Kidney epithelial cell (primary cell): ENCODE measurements at regions not wholly inside any gene's neighbourhood (a gene's known extent, or its start where the extent isn't known, plus 50 kb on each side); places are given as distances from the start of the nearest gene placed in this dataset.
A peak's percentile ranks its signal among the peaks of the same experiment; 100 is the strongest.

Source experiments
- DNase-seq: peaks from one replicate; pipeline ENCODE4 v3.0.0-alpha.2; 2010; ENCODE audit warnings: low read depth
- H3K27me3 ChIP-seq: 2 replicates; pipeline ENCODE4 v1.6.0; 2011; ENCODE audit warnings: low read length; ENCODE audit not compliant: control insufficient read depth, insufficient read depth
- H3K36me3 ChIP-seq: 2 replicates; pipeline ENCODE4 v1.5.1; 2011; ENCODE audit warnings: low read length; ENCODE audit not compliant: control insufficient read depth, insufficient read depth
- H3K4me3 ChIP-seq: 2 replicates; pipeline ENCODE4 v1.5.1; 2011; ENCODE audit warnings: low read depth, mild to moderate bottlenecking, control low read depth, low read length
- TF ChIP-seq, protein P1 (sequence below): IDR thresholded peaks from 2 replicates; pipeline ENCODE4 v1.5.1; 2011; ENCODE audit warnings: mild to moderate bottlenecking, moderate library complexity, low read length, control low read depth, inconsistent platforms; ENCODE audit not compliant: insufficient read depth, poor library complexity, severe bottlenecking

DNA sequence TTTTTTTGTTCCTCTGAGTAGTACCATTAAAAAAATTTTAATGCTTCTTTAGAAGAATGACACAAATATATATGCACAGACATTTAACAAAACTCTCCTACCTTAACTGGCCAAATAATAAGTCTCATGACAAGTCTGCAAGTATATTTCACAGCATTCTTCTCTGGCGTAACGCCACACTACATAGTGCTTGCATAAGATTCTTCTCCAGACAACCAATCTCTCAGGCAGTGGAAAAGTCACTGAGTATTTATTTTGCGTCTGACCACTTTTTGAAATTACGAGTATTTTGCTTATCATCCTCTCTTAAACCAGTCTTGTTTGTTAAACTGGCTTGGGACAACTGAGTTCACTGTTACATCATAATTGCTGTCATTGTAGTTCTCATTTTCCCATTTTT is 749.2 kb downstream of the ADCYAP1 start:
- TF ChIP-seq, protein P1, sequence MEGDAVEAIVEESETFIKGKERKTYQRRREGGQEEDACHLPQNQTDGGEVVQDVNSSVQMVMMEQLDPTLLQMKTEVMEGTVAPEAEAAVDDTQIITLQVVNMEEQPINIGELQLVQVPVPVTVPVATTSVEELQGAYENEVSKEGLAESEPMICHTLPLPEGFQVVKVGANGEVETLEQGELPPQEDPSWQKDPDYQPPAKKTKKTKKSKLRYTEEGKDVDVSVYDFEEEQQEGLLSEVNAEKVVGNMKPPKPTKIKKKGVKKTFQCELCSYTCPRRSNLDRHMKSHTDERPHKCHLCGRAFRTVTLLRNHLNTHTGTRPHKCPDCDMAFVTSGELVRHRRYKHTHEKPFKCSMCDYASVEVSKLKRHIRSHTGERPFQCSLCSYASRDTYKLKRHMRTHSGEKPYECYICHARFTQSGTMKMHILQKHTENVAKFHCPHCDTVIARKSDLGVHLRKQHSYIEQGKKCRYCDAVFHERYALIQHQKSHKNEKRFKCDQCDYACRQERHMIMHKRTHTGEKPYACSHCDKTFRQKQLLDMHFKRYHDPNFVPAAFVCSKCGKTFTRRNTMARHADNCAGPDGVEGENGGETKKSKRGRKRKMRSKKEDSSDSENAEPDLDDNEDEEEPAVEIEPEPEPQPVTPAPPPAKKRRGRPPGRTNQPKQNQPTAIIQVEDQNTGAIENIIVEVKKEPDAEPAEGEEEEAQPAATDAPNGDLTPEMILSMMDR, result no peak
- H3K36me3 ChIP-seq, result no peaks in the 10 kb centered on the region
- DNase-seq, result no peak
- H3K4me3 ChIP-seq, result no peak overlapping the region
- H3K27me3 ChIP-seq, result no peaks in the 10 kb centered on the region

DNA sequence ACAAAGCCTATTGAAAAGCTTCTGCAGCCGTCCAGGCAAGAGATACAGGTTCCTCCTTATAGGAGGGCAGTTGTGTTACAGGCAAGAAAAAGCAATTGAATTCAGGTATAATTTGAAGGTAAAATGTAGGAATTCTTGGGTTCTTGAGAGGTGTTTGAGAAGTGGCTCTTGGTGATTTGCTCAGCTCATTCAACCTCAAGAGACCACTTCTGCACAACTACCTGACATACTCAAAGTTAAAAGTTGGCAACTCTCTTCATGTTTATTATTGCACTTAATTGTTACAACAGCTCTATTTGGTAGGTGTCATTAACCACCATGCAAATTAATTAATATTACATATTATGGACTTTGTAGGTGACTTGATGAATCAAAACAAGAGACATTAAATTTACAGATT is 753.2 kb downstream of the ADCYAP1 start:
- DNase-seq, result no peak
- TF ChIP-seq, protein P1, result no peak
- H3K27me3 ChIP-seq, result no peaks in the 10 kb centered on the region

DNA sequence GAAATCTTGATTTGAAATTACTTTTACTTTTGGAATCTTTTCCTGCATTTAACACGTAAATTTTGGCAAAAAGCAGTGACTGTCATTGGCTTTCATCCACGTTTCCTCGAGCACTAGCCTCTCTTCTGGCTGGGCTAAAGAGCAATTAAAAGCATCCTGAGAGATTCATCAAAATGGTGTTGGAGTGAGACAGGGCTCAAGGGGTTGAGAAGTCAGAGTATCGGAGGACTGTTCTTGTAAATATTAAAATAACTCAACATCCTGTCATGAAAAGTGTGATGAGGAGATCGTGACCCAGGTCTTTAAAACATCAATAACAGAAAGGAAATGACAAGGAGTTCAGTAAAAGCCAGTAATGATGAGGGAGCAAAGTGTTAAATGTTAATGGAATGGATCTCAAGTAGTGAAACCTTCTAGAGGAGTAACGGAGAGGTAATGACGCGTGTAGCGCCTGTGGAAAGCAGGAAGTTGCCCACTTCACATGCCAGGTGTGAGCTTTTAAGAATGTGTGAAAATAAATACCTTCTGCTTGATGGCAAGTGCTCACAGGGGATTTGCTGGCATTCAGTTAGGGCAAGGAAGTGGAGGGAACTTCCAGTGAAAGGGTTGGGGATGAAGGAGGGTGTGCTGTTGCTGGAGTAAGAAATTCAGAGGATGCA is 754.4 kb downstream of the ADCYAP1 start:
- TF ChIP-seq, protein P1, result no peak
- H3K27me3 ChIP-seq, result no peaks in the 10 kb centered on the region
- no peak overlapping the region for H3K4me3 ChIP-seq
- no peaks in the 10 kb centered on the region for H3K36me3 ChIP-seq
- DNase-seq, result peak; percentile 21

More for the DNA sequence above, 753.2 kb downstream of the ADCYAP1 start:
- Histone ChIP-seq H3K36me3 (no peaks in the 10 kb centered on the region), H3K4me3 (no peak overlapping the region)

DNA sequence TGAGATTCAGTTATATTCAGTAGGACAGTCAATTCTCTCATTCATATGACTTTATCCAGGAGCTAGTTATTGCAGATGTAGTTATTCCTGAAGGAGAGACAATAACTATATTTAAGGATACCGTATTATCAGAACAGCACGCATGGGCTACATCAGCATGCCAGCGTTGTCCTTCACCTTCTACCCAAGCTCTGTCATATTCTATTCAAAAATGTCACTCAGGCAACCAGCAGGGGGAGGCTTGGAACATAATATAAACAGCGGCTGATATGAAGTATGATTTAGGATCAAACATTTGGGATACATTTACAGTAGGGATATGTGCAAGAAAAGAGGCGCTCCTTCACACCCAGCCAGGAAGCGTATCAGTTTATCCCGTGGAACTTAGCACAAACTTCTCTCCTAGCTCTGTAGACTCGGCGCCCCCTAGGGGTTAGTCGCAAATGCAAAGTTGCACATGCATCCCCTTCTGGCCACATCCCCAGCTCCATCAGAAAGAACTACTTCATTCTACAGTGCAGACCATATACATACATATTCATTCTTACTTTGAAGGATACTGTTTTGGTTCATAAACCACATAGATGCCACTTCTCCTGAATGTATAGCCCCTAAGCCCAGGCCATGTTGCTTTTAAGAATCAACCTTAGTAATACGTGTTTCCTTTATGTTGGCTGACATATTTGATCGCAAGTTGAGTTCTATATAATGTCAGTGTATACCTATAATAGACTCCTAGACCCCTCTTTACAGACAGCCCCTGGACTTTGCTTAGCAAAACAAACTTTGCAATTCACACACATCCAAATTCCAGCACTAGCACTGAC is 759.4 kb downstream of the ADCYAP1 start:
- Histone ChIP-seq H3K27me3 (no peaks in the 10 kb centered on the region), H3K4me3 (no peak overlapping the region), H3K36me3 (no peaks in the 10 kb centered on the region)
- DNase-seq, result no peak
- TF ChIP-seq, protein P1, result peak; percentile 72

DNA sequence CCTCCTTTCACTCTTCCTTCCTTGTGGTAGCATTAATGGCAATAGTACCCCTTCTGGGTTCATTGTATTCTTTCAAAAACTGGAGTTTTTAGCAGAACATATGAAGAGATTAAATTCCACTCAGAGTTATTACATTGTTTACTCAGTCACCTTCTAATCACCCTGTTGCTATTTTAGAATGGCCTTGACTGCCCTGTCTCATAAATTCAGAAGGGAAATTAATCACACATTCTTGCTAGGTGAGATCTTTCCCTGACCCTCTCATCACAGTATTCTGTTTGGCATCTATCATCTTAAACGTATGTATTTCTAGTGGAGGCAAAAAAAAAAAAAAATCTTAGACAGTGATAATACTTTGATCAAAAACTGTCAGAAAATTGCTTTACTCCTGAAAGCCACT is 760.4 kb downstream of the ADCYAP1 start:
- DNase-seq, result no peak
- Histone ChIP-seq H3K4me3 (no peak overlapping the region), H3K27me3 (no peaks in the 10 kb centered on the region), H3K36me3 (no peaks in the 10 kb centered on the region)
- TF ChIP-seq, protein P1, result no peak
